DOHH2 (cell line): ENCODE measurements at regions not wholly inside any gene's neighbourhood (a gene's known extent, or its start where the extent isn't known, plus 50 kb on each side); places are given as distances from the start of the nearest gene placed in this dataset.

ENCODE experiments used
- H3F3A ChIP-seq: fragments of 200-600 bp; sonication (generic), shearing (Covaris generic); 2 replicates; pipeline ENCODE4 v1.6.0; 2016; ENCODE audit warnings: antibody characterized with exemption, mild to moderate bottlenecking; ENCODE audit not compliant: control insufficient read depth, insufficient read depth
- H3K27ac ChIP-seq: fragments of 200-600 bp; sonication (generic); 2 replicates; pipeline ENCODE4 v1.5.1; 2014; ENCODE audit warnings: low read depth, mild to moderate bottlenecking, low read length, moderate library complexity
- H3K27me3 ChIP-seq: fragments of 200-600 bp; sonication (generic); 2 replicates; pipeline ENCODE4 v1.6.1; 2014; ENCODE audit warnings: mild to moderate bottlenecking, low read length, mixed read lengths; ENCODE audit not compliant: control insufficient read depth
- H3K36me3 ChIP-seq: fragments of 200-600 bp; sonication (generic); 2 replicates; pipeline ENCODE4 v1.6.1; 2014; ENCODE audit warnings: mild to moderate bottlenecking, low read length, moderate library complexity, mixed read lengths; ENCODE audit not compliant: control insufficient read depth
- H3K4me1 ChIP-seq: fragments of 200-600 bp; sonication (generic); 2 replicates; pipeline ENCODE4 v1.6.1; 2014; ENCODE audit warnings: mild to moderate bottlenecking, low read length, mixed read lengths; ENCODE audit not compliant: control insufficient read depth
- H3K4me2 ChIP-seq: fragments of 200-600 bp; sonication (generic); 2 replicates; pipeline ENCODE4 v1.6.0; 2014; ENCODE audit warnings: mild to moderate bottlenecking, low read length, moderate library complexity
- H3K4me3 ChIP-seq: fragments of 200-600 bp; sonication (generic); 2 replicates; pipeline ENCODE4 v1.5.1; 2014; ENCODE audit warnings: mild to moderate bottlenecking, low read length, mixed read lengths
- H3K79me2 ChIP-seq: fragments of 200-600 bp; sonication (generic); 2 replicates; pipeline ENCODE4 v1.6.1; 2014; ENCODE audit warnings: mild to moderate bottlenecking, low read length, mixed read lengths; ENCODE audit not compliant: control insufficient read depth
- H3K9me2 ChIP-seq: fragments of 200-600 bp; sonication (generic); replicated peaks from 2 replicates; pipeline ENCODE4 v1.6.1; 2014; ENCODE audit warnings: mild to moderate bottlenecking, low read length, mixed read lengths; ENCODE audit not compliant: control insufficient read depth
- H3K9me3 ChIP-seq: fragments of 200-600 bp; sonication (generic); 2 replicates; pipeline ENCODE4 v1.6.1; 2014; ENCODE audit warnings: antibody characterized with exemption, low read length, mixed read lengths; ENCODE audit not compliant: control insufficient read depth, insufficient read depth
- H4K20me1 ChIP-seq: fragments of 200-600 bp; sonication (generic); 2 replicates; pipeline ENCODE4 v1.6.0; 2014; ENCODE audit warnings: low read depth, mild to moderate bottlenecking, antibody characterized with exemption, low read length, moderate library complexity; ENCODE audit not compliant: control insufficient read depth, insufficient read depth
- EZH2phosphoT487 ChIP-seq: fragments of 200-600 bp; sonication (generic); IDR thresholded peaks from 2 replicates; pipeline ENCODE4 v1.6.1; 2017; ENCODE audit warnings: borderline replicate concordance, mild to moderate bottlenecking, antibody characterized with exemption, low read length, moderate library complexity, mixed read lengths
- TF ChIP-seq, protein P1 (sequence below): fragments of 200-600 bp; sonication (generic); IDR thresholded peaks from one replicate; pipeline ENCODE4 v1.5.1; 2014; ENCODE audit warnings: antibody characterized with exemption, mild to moderate bottlenecking, low read depth, low read length; ENCODE audit not compliant: poor library complexity, severe bottlenecking

DNA sequence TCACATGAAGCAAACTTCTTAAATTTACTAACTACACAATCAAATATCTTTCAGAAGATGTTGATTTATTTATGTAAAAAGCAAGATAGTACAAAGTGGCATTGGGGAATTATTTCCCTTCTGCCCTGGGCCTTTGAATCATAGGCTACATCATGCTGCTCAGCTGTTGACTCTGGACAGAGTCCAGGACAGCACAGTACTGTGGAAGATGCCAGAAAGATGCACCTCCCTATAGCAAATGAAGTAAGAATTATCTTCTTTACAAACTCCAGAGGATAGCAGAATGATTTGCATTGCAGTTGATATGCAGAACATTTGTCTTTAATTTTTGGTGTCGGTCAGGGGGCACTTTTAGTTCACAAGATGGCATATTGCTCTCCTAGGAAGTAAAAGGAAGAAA lies 1354.5 kb upstream of the ZEB2 start:
- Histone ChIP-seq H3K9me2 (no peaks in the 10 kb centered on the region), H3K27me3 (no peaks in the 10 kb centered on the region), H3K4me3 (no peak overlapping the region), H3K9me3 (0 out of 2 replicates have a peak, but pooled peaks cover 3% of the 10 kb centered on the region), H3K36me3 (no peaks in the 10 kb centered on the region), H4K20me1 (no peaks in the 10 kb centered on the region), H3F3A (no peaks in the 10 kb centered on the region), H3K4me2 (no peak overlapping the region), H3K27ac (no peak overlapping the region), H3K79me2 (no peaks in the 10 kb centered on the region), H3K4me1 (no peaks in the 10 kb centered on the region)
- TF ChIP-seq, protein P1, sequence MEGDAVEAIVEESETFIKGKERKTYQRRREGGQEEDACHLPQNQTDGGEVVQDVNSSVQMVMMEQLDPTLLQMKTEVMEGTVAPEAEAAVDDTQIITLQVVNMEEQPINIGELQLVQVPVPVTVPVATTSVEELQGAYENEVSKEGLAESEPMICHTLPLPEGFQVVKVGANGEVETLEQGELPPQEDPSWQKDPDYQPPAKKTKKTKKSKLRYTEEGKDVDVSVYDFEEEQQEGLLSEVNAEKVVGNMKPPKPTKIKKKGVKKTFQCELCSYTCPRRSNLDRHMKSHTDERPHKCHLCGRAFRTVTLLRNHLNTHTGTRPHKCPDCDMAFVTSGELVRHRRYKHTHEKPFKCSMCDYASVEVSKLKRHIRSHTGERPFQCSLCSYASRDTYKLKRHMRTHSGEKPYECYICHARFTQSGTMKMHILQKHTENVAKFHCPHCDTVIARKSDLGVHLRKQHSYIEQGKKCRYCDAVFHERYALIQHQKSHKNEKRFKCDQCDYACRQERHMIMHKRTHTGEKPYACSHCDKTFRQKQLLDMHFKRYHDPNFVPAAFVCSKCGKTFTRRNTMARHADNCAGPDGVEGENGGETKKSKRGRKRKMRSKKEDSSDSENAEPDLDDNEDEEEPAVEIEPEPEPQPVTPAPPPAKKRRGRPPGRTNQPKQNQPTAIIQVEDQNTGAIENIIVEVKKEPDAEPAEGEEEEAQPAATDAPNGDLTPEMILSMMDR, result no peak
- TF ChIP-seq EZH2phosphoT487, result no peak

DNA sequence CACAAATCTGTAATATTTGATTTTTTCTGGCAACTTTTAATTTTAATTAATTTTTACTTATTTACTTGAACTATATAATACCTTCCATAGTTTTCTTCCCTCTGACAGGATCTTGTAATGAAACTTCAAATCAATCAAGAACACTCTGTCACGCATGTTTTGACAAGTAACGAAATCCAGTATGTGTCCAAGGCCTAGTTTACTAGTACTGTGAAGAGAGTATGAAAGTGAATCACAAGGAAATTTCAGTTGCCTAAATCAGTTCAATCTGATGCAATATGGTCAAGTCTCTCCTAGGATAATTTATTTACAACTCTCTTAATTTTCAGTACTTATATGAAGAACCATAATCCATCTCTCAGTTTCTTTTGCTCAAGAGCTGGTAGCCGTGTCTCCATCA lies 1344.6 kb upstream of the ZEB2 start:
- H3K9me2 ChIP-seq, result no peaks in the 10 kb centered on the region
- H3K4me1 ChIP-seq, result no peaks in the 10 kb centered on the region
- no peaks in the 10 kb centered on the region for H3K27me3 ChIP-seq
- no peaks in the 10 kb centered on the region for H4K20me1 ChIP-seq
- H3K4me3 ChIP-seq, result no peak overlapping the region
- no peak overlapping the region for H3K27ac ChIP-seq
- no peaks in the 10 kb centered on the region for H3K9me3 ChIP-seq
- H3F3A ChIP-seq, result no peaks in the 10 kb centered on the region
- no peaks in the 10 kb centered on the region for H3K79me2 ChIP-seq
- no peak for TF ChIP-seq EZH2phosphoT487
- TF ChIP-seq, protein P1, result no peak
- H3K36me3 ChIP-seq, result no peaks in the 10 kb centered on the region
- no peak overlapping the region for H3K4me2 ChIP-seq

DNA sequence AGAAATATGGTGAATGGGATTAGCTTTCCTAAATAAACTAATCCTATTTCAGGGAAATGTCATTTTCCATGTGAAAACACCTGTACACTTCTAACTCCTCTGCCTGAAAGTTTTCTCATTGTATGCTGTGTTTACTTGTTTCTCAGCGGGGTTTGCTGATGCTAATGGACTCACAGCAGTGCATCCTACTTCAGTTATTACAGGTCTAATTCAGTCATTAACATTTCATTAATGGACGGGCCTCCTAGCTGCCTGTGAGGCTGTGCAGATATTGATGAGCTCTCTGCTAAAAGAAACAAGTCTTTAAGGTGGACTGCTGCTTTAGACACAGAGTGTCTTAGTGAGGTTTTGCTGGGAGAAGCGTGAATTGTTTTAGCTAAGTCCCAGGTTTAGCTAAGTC lies 1342.0 kb upstream of the ZEB2 start:
- H3K9me3 ChIP-seq, result no peaks in the 10 kb centered on the region
- H3K27me3 ChIP-seq, result no peaks in the 10 kb centered on the region
- no peaks in the 10 kb centered on the region for H3K9me2 ChIP-seq
- no peaks in the 10 kb centered on the region for H3F3A ChIP-seq
- no peaks in the 10 kb centered on the region for H3K79me2 ChIP-seq
- no peak overlapping the region for H3K27ac ChIP-seq
- H4K20me1 ChIP-seq, result no peaks in the 10 kb centered on the region
- no peak overlapping the region for H3K4me3 ChIP-seq
- H3K36me3 ChIP-seq, result no peaks in the 10 kb centered on the region
- no peak for TF ChIP-seq EZH2phosphoT487
- TF ChIP-seq, protein P1, result no peak
- H3K4me1 ChIP-seq, result no peaks in the 10 kb centered on the region
- H3K4me2 ChIP-seq, result no peak overlapping the region

DNA sequence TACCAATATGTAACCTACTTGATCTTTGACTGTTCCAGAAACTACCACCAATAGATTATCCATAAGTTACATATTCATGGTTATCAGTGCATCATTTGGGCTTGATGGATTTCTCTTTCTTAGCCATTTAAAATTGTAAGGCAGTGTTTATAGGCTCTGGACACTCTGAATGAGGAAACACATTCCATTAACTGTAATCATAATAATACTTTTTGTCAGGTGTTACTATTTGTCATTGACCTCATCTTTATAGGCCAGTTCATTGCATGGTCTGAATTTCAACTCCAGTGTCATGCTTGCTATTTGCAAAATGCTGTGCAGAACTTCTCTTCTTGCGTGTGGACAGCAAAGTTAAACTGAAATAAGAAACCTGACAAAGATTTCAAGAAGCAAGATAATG lies 1340.2 kb upstream of the ZEB2 start:
- Histone ChIP-seq H3K4me2 (no peak overlapping the region), H3K9me3 (no peaks in the 10 kb centered on the region), H3K9me2 (no peaks in the 10 kb centered on the region), H3F3A (no peaks in the 10 kb centered on the region), H3K4me1 (no peaks in the 10 kb centered on the region), H4K20me1 (no peaks in the 10 kb centered on the region), H3K4me3 (no peak overlapping the region), H3K27ac (no peak overlapping the region), H3K27me3 (no peaks in the 10 kb centered on the region), H3K79me2 (no peaks in the 10 kb centered on the region), H3K36me3 (no peaks in the 10 kb centered on the region)
- TF ChIP-seq, protein P1, result no peak
- no peak for TF ChIP-seq EZH2phosphoT487
